ENCODE measurements at regions not wholly inside any gene's neighbourhood (a gene's known extent, or its start where the extent isn't known, plus 50 kb on each side); places are given as distances from the start of the nearest gene placed in this dataset.

- Histone ChIP-seq H3K4me1 (ENCODE audit: low read length) (no peaks in the 10 kb centered on the region), H2AFZ (ENCODE audit: low read length) (no peak overlapping the region), H3K36me3 (ENCODE audit: insufficient read depth, low read length) (no peaks in the 10 kb centered on the region), H3K4me3 (ENCODE audit: low read length) (no peak overlapping the region), H3K79me2 (ENCODE audit: low read length) (no peaks in the 10 kb centered on the region), H3K9me2 (replicated peaks; ENCODE audit: insufficient read depth, low read length) (no peaks in the 10 kb centered on the region), H4K20me1 (ENCODE audit: insufficient read depth, low read depth, low read length) (no peaks in the 10 kb centered on the region), H3K9me3 (ENCODE audit: low read length) (no peaks in the 10 kb centered on the region), H3K9ac (ENCODE audit: low read length) (no peak overlapping the region), H3K4me2 (ENCODE audit: low read depth, low read length, poor library complexity, severe bottlenecking) (no peak overlapping the region), H3K27me3 (ENCODE audit: low read length) (no peaks in the 10 kb centered on the region), H3K27ac (ENCODE audit: low read length) (no peak overlapping the region)
- DNase-seq = no peak
Measured at GRCh38 chr6:141451511-141452353, 681.0 kb upstream of the GJE1 start.

- H4K20me1 ChIP-seq (ENCODE audit: insufficient read depth, low read depth, low read length) = no peaks in the 10 kb centered on the region
- H2AFZ ChIP-seq (ENCODE audit: low read length) = no peak overlapping the region
- no peak overlapping the region for H3K27ac ChIP-seq (ENCODE audit: low read length)
- no peaks in the 10 kb centered on the region for H3K27me3 ChIP-seq (ENCODE audit: low read length)
- H3K4me1 ChIP-seq (ENCODE audit: low read length) = no peaks in the 10 kb centered on the region
- no peaks in the 10 kb centered on the region for H3K79me2 ChIP-seq (ENCODE audit: low read length)
- no peaks in the 10 kb centered on the region for H3K9me3 ChIP-seq (ENCODE audit: low read length)
- no peak overlapping the region for H3K4me3 ChIP-seq (ENCODE audit: low read length)
- no peak overlapping the region for H3K4me2 ChIP-seq (ENCODE audit: low read depth, low read length, poor library complexity, severe bottlenecking)
- no peaks in the 10 kb centered on the region for H3K9me2 ChIP-seq (replicated peaks; ENCODE audit: insufficient read depth, low read length)
- no peaks in the 10 kb centered on the region for H3K36me3 ChIP-seq (ENCODE audit: insufficient read depth, low read length)
- no peak overlapping the region for H3K9ac ChIP-seq (ENCODE audit: low read length)
- no peak for DNase-seq
Measured at GRCh38 chr6:141451181-141451510, 681.6 kb upstream of the GJE1 start.

- Histone ChIP-seq H2AFZ (ENCODE audit: low read length) (no peak overlapping the region), H3K4me2 (ENCODE audit: low read depth, low read length, poor library complexity, severe bottlenecking) (no peak overlapping the region), H3K9me2 (replicated peaks; ENCODE audit: insufficient read depth, low read length) (no peaks in the 10 kb centered on the region), H3K9ac (ENCODE audit: low read length) (no peak overlapping the region), H3K36me3 (ENCODE audit: insufficient read depth, low read length) (no peaks in the 10 kb centered on the region), H3K79me2 (ENCODE audit: low read length) (no peaks in the 10 kb centered on the region), H3K4me3 (ENCODE audit: low read length) (no peak overlapping the region), H3K4me1 (ENCODE audit: low read length) (no peaks in the 10 kb centered on the region), H4K20me1 (ENCODE audit: insufficient read depth, low read depth, low read length) (no peaks in the 10 kb centered on the region), H3K27ac (ENCODE audit: low read length) (no peak overlapping the region), H3K27me3 (ENCODE audit: low read length) (no peaks in the 10 kb centered on the region), H3K9me3 (ENCODE audit: low read length) (no peaks in the 10 kb centered on the region)
- no peak for DNase-seq
Measured at GRCh38 chr6:141445928-141446628, 686.6 kb upstream of the GJE1 start.

- no peaks in the 10 kb centered on the region for H3K27me3 ChIP-seq (ENCODE audit: low read length)
- H3K4me1 ChIP-seq (ENCODE audit: low read length) = no peaks in the 10 kb centered on the region
- H3K79me2 ChIP-seq (ENCODE audit: low read length) = no peaks in the 10 kb centered on the region
- H3K36me3 ChIP-seq (ENCODE audit: insufficient read depth, low read length) = no peaks in the 10 kb centered on the region
- no peak overlapping the region for H3K9ac ChIP-seq (ENCODE audit: low read length)
- H3K27ac ChIP-seq (ENCODE audit: low read length) = no peak overlapping the region
- no peaks in the 10 kb centered on the region for H3K9me3 ChIP-seq (ENCODE audit: low read length)
- H3K4me3 ChIP-seq (ENCODE audit: low read length) = no peak overlapping the region
- no peaks in the 10 kb centered on the region for H3K9me2 ChIP-seq (replicated peaks; ENCODE audit: insufficient read depth, low read length)
- no peaks in the 10 kb centered on the region for H4K20me1 ChIP-seq (ENCODE audit: insufficient read depth, low read depth, low read length)
- no peak overlapping the region for H2AFZ ChIP-seq (ENCODE audit: low read length)
- H3K4me2 ChIP-seq (ENCODE audit: low read depth, low read length, poor library complexity, severe bottlenecking) = no peak overlapping the region
- no peak for DNase-seq
Measured at GRCh38 chr6:141443668-141444289, 688.9 kb upstream of the GJE1 start.

GRCh38 chr6:141443032-141443431, 689.7 kb upstream of the GJE1 start:
- H3K4me3 ChIP-seq (ENCODE audit: low read length) = no peak overlapping the region

GRCh38 chr6:141439513-141439912, 693.2 kb upstream of the GJE1 start:
- no peaks in the 10 kb centered on the region for H3K9me2 ChIP-seq (replicated peaks; ENCODE audit: insufficient read depth, low read length)
- H3K4me3 ChIP-seq (ENCODE audit: low read length) = no peak overlapping the region
- H3K36me3 ChIP-seq (ENCODE audit: insufficient read depth, low read length) = no peaks in the 10 kb centered on the region
- H3K4me2 ChIP-seq (ENCODE audit: low read depth, low read length, poor library complexity, severe bottlenecking) = no peak overlapping the region
- no peak overlapping the region for H2AFZ ChIP-seq (ENCODE audit: low read length)
- H3K9ac ChIP-seq (ENCODE audit: low read length) = no peak overlapping the region
- H3K27ac ChIP-seq (ENCODE audit: low read length) = no peak overlapping the region
- H3K79me2 ChIP-seq (ENCODE audit: low read length) = no peaks in the 10 kb centered on the region
- H3K4me1 ChIP-seq (ENCODE audit: low read length) = no peaks in the 10 kb centered on the region
- H4K20me1 ChIP-seq (ENCODE audit: insufficient read depth, low read depth, low read length) = no peaks in the 10 kb centered on the region
- no peak for DNase-seq
- no peaks in the 10 kb centered on the region for H3K9me3 ChIP-seq (ENCODE audit: low read length)
- H3K27me3 ChIP-seq (ENCODE audit: low read length) = no peaks in the 10 kb centered on the region

More at GRCh38 chr6:141443032-141443431, 689.7 kb upstream of the GJE1 start:
- H3K9me2 ChIP-seq (replicated peaks; ENCODE audit: insufficient read depth, low read length) = no peaks in the 10 kb centered on the region
- no peaks in the 10 kb centered on the region for H3K36me3 ChIP-seq (ENCODE audit: insufficient read depth, low read length)
- no peak overlapping the region for H2AFZ ChIP-seq (ENCODE audit: low read length)
- no peaks in the 10 kb centered on the region for H3K9me3 ChIP-seq (ENCODE audit: low read length)
- H3K27ac ChIP-seq (ENCODE audit: low read length) = no peak overlapping the region
- no peaks in the 10 kb centered on the region for H4K20me1 ChIP-seq (ENCODE audit: insufficient read depth, low read depth, low read length)
- H3K9ac ChIP-seq (ENCODE audit: low read length) = no peak overlapping the region
- no peaks in the 10 kb centered on the region for H3K27me3 ChIP-seq (ENCODE audit: low read length)
- H3K4me2 ChIP-seq (ENCODE audit: low read depth, low read length, poor library complexity, severe bottlenecking) = no peak overlapping the region
- H3K79me2 ChIP-seq (ENCODE audit: low read length) = no peaks in the 10 kb centered on the region
- H3K4me1 ChIP-seq (ENCODE audit: low read length) = no peaks in the 10 kb centered on the region
- no peak for DNase-seq

- no peaks in the 10 kb centered on the region for H3K36me3 ChIP-seq (ENCODE audit: insufficient read depth, low read length)
- H3K4me3 ChIP-seq (ENCODE audit: low read length) = no peak overlapping the region
- H3K9me3 ChIP-seq (ENCODE audit: low read length) = no peaks in the 10 kb centered on the region; the same call in 1 of the 2 replicates
- no peak overlapping the region for H3K4me2 ChIP-seq (ENCODE audit: low read depth, low read length, poor library complexity, severe bottlenecking)
- H3K27ac ChIP-seq (ENCODE audit: low read length) = no peak overlapping the region
- no peaks in the 10 kb centered on the region for H3K79me2 ChIP-seq (ENCODE audit: low read length)
- no peaks in the 10 kb centered on the region for H3K4me1 ChIP-seq (ENCODE audit: low read length)
- H3K9ac ChIP-seq (ENCODE audit: low read length) = no peak overlapping the region
- H3K27me3 ChIP-seq (ENCODE audit: low read length) = no peaks in the 10 kb centered on the region
- H3K9me2 ChIP-seq (replicated peaks; ENCODE audit: insufficient read depth, low read length) = no peaks in the 10 kb centered on the region
- no peak overlapping the region for H2AFZ ChIP-seq (ENCODE audit: low read length)
- DNase-seq = no peak
- no peaks in the 10 kb centered on the region for H4K20me1 ChIP-seq (ENCODE audit: insufficient read depth, low read depth, low read length)
Measured at GRCh38 chr6:141437685-141438084, 695.0 kb upstream of the GJE1 start.

GRCh38 chr6:141437011-141437410, 695.7 kb upstream of the GJE1 start:
- DNase-seq = no peak
- H3K27me3 ChIP-seq (ENCODE audit: low read length) = no peaks in the 10 kb centered on the region
- no peaks in the 10 kb centered on the region for H4K20me1 ChIP-seq (ENCODE audit: insufficient read depth, low read depth, low read length)
- H3K9me2 ChIP-seq (replicated peaks; ENCODE audit: insufficient read depth, low read length) = no peaks in the 10 kb centered on the region
- no peaks in the 10 kb centered on the region; the same call in 1 of the 2 replicates for H3K9me3 ChIP-seq (ENCODE audit: low read length)
- H3K79me2 ChIP-seq (ENCODE audit: low read length) = no peaks in the 10 kb centered on the region
- H3K4me2 ChIP-seq (ENCODE audit: low read depth, low read length, poor library complexity, severe bottlenecking) = no peak overlapping the region
- H3K4me1 ChIP-seq (ENCODE audit: low read length) = no peaks in the 10 kb centered on the region
- H3K27ac ChIP-seq (ENCODE audit: low read length) = no peak overlapping the region
- no peak overlapping the region for H3K9ac ChIP-seq (ENCODE audit: low read length)
- H3K4me3 ChIP-seq (ENCODE audit: low read length) = no peak overlapping the region
- H3K36me3 ChIP-seq (ENCODE audit: insufficient read depth, low read length) = no peaks in the 10 kb centered on the region
- no peak overlapping the region for H2AFZ ChIP-seq (ENCODE audit: low read length)

Data from Karpas-422 (cell line).